ENCODE measurements at regions not wholly inside any gene's neighbourhood (a gene's known extent, or its start where the extent isn't known, plus 50 kb on each side); places are given as distances from the start of the nearest gene placed in this dataset.

DNA sequence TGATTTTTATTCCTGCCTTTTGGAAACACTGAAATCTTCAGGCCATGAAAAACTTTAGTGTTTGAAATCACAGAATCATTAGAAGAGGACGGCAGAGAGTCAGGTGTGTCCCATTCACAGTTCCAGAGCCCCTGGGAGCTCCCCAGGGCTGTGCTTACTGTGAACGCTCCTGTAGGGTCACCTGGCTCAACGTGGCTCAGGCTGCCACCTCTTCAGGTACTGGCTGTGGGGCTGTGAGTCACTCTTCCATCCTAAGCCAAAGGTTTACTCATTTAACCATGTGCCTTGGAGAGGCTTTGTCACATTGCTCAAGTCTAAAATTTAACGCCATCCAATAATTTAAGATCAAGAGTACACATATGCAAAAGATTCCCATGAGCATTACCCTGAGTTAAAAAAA lies 50.2 kb upstream of the FSTL4 start:
- TF ChIP-seq, protein P1, sequence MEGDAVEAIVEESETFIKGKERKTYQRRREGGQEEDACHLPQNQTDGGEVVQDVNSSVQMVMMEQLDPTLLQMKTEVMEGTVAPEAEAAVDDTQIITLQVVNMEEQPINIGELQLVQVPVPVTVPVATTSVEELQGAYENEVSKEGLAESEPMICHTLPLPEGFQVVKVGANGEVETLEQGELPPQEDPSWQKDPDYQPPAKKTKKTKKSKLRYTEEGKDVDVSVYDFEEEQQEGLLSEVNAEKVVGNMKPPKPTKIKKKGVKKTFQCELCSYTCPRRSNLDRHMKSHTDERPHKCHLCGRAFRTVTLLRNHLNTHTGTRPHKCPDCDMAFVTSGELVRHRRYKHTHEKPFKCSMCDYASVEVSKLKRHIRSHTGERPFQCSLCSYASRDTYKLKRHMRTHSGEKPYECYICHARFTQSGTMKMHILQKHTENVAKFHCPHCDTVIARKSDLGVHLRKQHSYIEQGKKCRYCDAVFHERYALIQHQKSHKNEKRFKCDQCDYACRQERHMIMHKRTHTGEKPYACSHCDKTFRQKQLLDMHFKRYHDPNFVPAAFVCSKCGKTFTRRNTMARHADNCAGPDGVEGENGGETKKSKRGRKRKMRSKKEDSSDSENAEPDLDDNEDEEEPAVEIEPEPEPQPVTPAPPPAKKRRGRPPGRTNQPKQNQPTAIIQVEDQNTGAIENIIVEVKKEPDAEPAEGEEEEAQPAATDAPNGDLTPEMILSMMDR (IDR thresholded peaks at IDR 0.05) = no peak
- Mint-ChIP-seq H3K27me3 (ENCODE audit: insufficient read depth) (peaks cover 4% of the 10 kb centered on the region), H3K9me3 (no peaks in the 10 kb centered on the region), H3K36me3 (ENCODE audit: low read depth) (no peaks in the 10 kb centered on the region), H3K27ac (no peak overlapping the region), H3K4me3 (no peak overlapping the region), H3K4me1 (ENCODE audit: low read depth) (peaks cover 9% of the 10 kb centered on the region)
- no peak for DNase-seq
